ENCODE measurements at regions not wholly inside any gene's neighbourhood (a gene's known extent, or its start where the extent isn't known, plus 50 kb on each side); places are given as distances from the start of the nearest gene placed in this dataset.

- ATAC-seq (ENCODE audit: insufficient read depth, low read depth) (no peak), DNase-seq (no peak)
- TF ChIP-seq CTCF (IDR thresholded peaks at IDR 0.05; ENCODE audit: borderline replicate concordance, extremely low read depth, low read length, poor library complexity, severe bottlenecking) (no peak), EZH2 (IDR thresholded peaks at IDR 0.05; ENCODE audit: borderline replicate concordance, low read depth, low read length, severe bottlenecking) (no peak)
- no peak overlapping the region for H3K9ac ChIP-seq (ENCODE audit: low read depth, low read length)
- H3K27me3 ChIP-seq (ENCODE audit: insufficient read depth, low read length, poor library complexity) = no peaks in the 10 kb centered on the region
- H3K79me2 ChIP-seq (ENCODE audit: insufficient read depth, low read length) = no peaks in the 10 kb centered on the region
- H3K36me3 ChIP-seq (ENCODE audit: insufficient read depth, low read length) = no peaks in the 10 kb centered on the region
- H3K4me3 ChIP-seq (ENCODE audit: low read depth in 1 of 2, low read length in 2 of 2) = no peak overlapping the region
- no peak overlapping the region for H3K4me2 ChIP-seq (ENCODE audit: insufficient read depth, low read length)
- no peaks in the 10 kb centered on the region for H4K20me1 ChIP-seq (ENCODE audit: insufficient read depth, low read length)
- no peaks in the 10 kb centered on the region for H3K4me1 ChIP-seq (ENCODE audit: insufficient read depth, low read length)
- no peak overlapping the region for H2AFZ ChIP-seq (ENCODE audit: low read depth, low read length)
- no peak overlapping the region for H3K27ac ChIP-seq (ENCODE audit: low read length)
- no peaks in the 10 kb centered on the region for H3K9me3 ChIP-seq (ENCODE audit: insufficient read depth, low read length, severe bottlenecking)
Measured at GRCh38 chr1:223057569-223058093, 85.4 kb downstream of the TLR5 start.

Measured in DND-41 (cell line).